ENCODE measurements at regions not wholly inside any gene's neighbourhood (a gene's known extent, or its start where the extent isn't known, plus 50 kb on each side); places are given as distances from the start of the nearest gene placed in this dataset.

- H3K27me3 ChIP-seq (ENCODE audit: insufficient read depth, low read length, poor library complexity): no peaks in the 10 kb centered on the region
- no peaks in the 10 kb centered on the region for H3K79me2 ChIP-seq (ENCODE audit: insufficient read depth, low read length)
- no peak for TF ChIP-seq CTCF (IDR thresholded peaks at IDR 0.05; ENCODE audit: borderline replicate concordance, extremely low read depth, low read length, poor library complexity, severe bottlenecking)
- no peak for TF ChIP-seq EZH2 (IDR thresholded peaks at IDR 0.05; ENCODE audit: borderline replicate concordance, low read depth, low read length, severe bottlenecking)
- no peaks in the 10 kb centered on the region for H3K9me3 ChIP-seq (ENCODE audit: insufficient read depth, low read length, severe bottlenecking)
- no peak overlapping the region for H3K9ac ChIP-seq (ENCODE audit: low read depth, low read length)
- H3K4me2 ChIP-seq (ENCODE audit: insufficient read depth, low read length): no peak overlapping the region
- no peaks in the 10 kb centered on the region for H3K36me3 ChIP-seq (ENCODE audit: insufficient read depth, low read length)
- H3K4me1 ChIP-seq (ENCODE audit: insufficient read depth, low read length): no peaks in the 10 kb centered on the region
- no peaks in the 10 kb centered on the region for H4K20me1 ChIP-seq (ENCODE audit: insufficient read depth, low read length)
- H2AFZ ChIP-seq (ENCODE audit: low read depth, low read length): no peak overlapping the region
- no peak for DNase-seq
- no peak overlapping the region for H3K27ac ChIP-seq (ENCODE audit: low read length)
- ATAC-seq (ENCODE audit: insufficient read depth, low read depth): no peak
- H3K4me3 ChIP-seq (ENCODE audit: low read depth in 1 of 2, low read length in 2 of 2): no peak overlapping the region
Measured at GRCh38 chr6:147676495-147677199, 168.2 kb downstream of the SAMD5 start.

GRCh38 chr6:147677647-147678046 is 169.2 kb downstream of the SAMD5 start:
- Histone ChIP-seq H2AFZ (ENCODE audit: low read depth, low read length) (no peak overlapping the region), H3K4me3 (ENCODE audit: low read depth in 1 of 2, low read length in 2 of 2) (no peak overlapping the region), H3K27me3 (ENCODE audit: insufficient read depth, low read length, poor library complexity) (no peaks in the 10 kb centered on the region), H3K4me1 (ENCODE audit: insufficient read depth, low read length) (no peaks in the 10 kb centered on the region), H3K9me3 (ENCODE audit: insufficient read depth, low read length, severe bottlenecking) (no peaks in the 10 kb centered on the region), H3K9ac (ENCODE audit: low read depth, low read length) (no peak overlapping the region), H3K79me2 (ENCODE audit: insufficient read depth, low read length) (no peaks in the 10 kb centered on the region), H3K27ac (ENCODE audit: low read length) (no peak overlapping the region), H3K36me3 (ENCODE audit: insufficient read depth, low read length) (no peaks in the 10 kb centered on the region), H3K4me2 (ENCODE audit: insufficient read depth, low read length) (no peak overlapping the region), H4K20me1 (ENCODE audit: insufficient read depth, low read length) (no peaks in the 10 kb centered on the region)
- DNase-seq: no peak
- ATAC-seq (ENCODE audit: insufficient read depth, low read depth): no peak
- TF ChIP-seq EZH2 (IDR thresholded peaks at IDR 0.05; ENCODE audit: borderline replicate concordance, low read depth, low read length, severe bottlenecking) (no peak), CTCF (IDR thresholded peaks at IDR 0.05; ENCODE audit: borderline replicate concordance, extremely low read depth, low read length, poor library complexity, severe bottlenecking) (no peak)

- H3K9ac ChIP-seq (ENCODE audit: low read depth, low read length): no peak overlapping the region
- H3K27me3 ChIP-seq (ENCODE audit: insufficient read depth, low read length, poor library complexity): no peaks in the 10 kb centered on the region
- no peak overlapping the region for H2AFZ ChIP-seq (ENCODE audit: low read depth, low read length)
- DNase-seq: no peak
- TF ChIP-seq CTCF (IDR thresholded peaks at IDR 0.05; ENCODE audit: borderline replicate concordance, extremely low read depth, low read length, poor library complexity, severe bottlenecking) (no peak), EZH2 (IDR thresholded peaks at IDR 0.05; ENCODE audit: borderline replicate concordance, low read depth, low read length, severe bottlenecking) (no peak)
- H3K4me3 ChIP-seq (ENCODE audit: low read depth in 1 of 2, low read length in 2 of 2): no peak overlapping the region
- no peaks in the 10 kb centered on the region for H4K20me1 ChIP-seq (ENCODE audit: insufficient read depth, low read length)
- no peak overlapping the region for H3K27ac ChIP-seq (ENCODE audit: low read length)
- H3K4me1 ChIP-seq (ENCODE audit: insufficient read depth, low read length): no peaks in the 10 kb centered on the region
- ATAC-seq (ENCODE audit: insufficient read depth, low read depth): no peak
- H3K9me3 ChIP-seq (ENCODE audit: insufficient read depth, low read length, severe bottlenecking): no peaks in the 10 kb centered on the region
- H3K79me2 ChIP-seq (ENCODE audit: insufficient read depth, low read length): no peaks in the 10 kb centered on the region
- H3K4me2 ChIP-seq (ENCODE audit: insufficient read depth, low read length): no peak overlapping the region
- H3K36me3 ChIP-seq (ENCODE audit: insufficient read depth, low read length): no peaks in the 10 kb centered on the region
Measured at GRCh38 chr6:147678253-147678652, 169.8 kb downstream of the SAMD5 start.
